GM23338 (cell line): ENCODE measurements at regions not wholly inside any gene's neighbourhood (a gene's known extent, or its start where the extent isn't known, plus 50 kb on each side); places are given as distances from the start of the nearest gene placed in this dataset.

Experiments
- ATAC-seq: fragments of 200-7000 bp; cut with Tn5 transposase; 3 replicates; pipeline ENCODE4 v1.9.1; 2020
- DNase-seq: peaks from one replicate; pipeline ENCODE4 v3.0.0-alpha.2; 2015; ENCODE audit warnings: low spot score
- H2AFZ ChIP-seq: fragments of 200-600 bp; sonication (generic); 2 replicates; pipeline ENCODE4 v1.8.0; 2016; ENCODE audit warnings: antibody characterized with exemption, mild to moderate bottlenecking, moderate library complexity
- H3F3A ChIP-seq: fragments of 200-600 bp; sonication (generic); replicated peaks from 2 replicates; pipeline ENCODE4 v1.8.0; 2017; ENCODE audit warnings: antibody characterized with exemption, mixed run types, low read depth
- H3K27ac ChIP-seq: fragments of 200-600 bp; sonication (generic); 2 replicates; pipeline ENCODE4 v1.6.1; 2016; ENCODE audit warnings: low read depth
- H3K27me3 ChIP-seq: fragments of 200-600 bp; sonication (generic); 2 replicates; pipeline ENCODE4 v1.8.0; 2016; ENCODE audit warnings: mild to moderate bottlenecking, mixed run types, moderate library complexity; ENCODE audit not compliant: insufficient read depth
- H3K36me3 ChIP-seq: fragments of 200-600 bp; sonication (generic); 2 replicates; pipeline ENCODE4 v1.8.0; 2016; ENCODE audit warnings: mild to moderate bottlenecking; ENCODE audit not compliant: insufficient read depth
- H3K4me1 ChIP-seq: fragments of 200-600 bp; sonication (generic); 2 replicates; pipeline ENCODE4 v1.8.0; 2016; ENCODE audit warnings: mild to moderate bottlenecking, moderate library complexity; ENCODE audit not compliant: insufficient read depth
- H3K4me2 ChIP-seq: fragments of 200-600 bp; sonication (generic); 2 replicates; pipeline ENCODE4 v1.7.1; 2017; ENCODE audit warnings: mixed run types
- H3K4me3 ChIP-seq: fragments of 200-600 bp; sonication (generic); 2 replicates; pipeline ENCODE4 v1.6.1; 2016; ENCODE audit warnings: mixed run types
- H3K79me2 ChIP-seq: fragments of 200-600 bp; sonication (generic); replicated peaks from 2 replicates; pipeline ENCODE4 v1.8.0; 2017; ENCODE audit warnings: mild to moderate bottlenecking; ENCODE audit not compliant: insufficient read depth
- H3K9me2 ChIP-seq: fragments of 200-600 bp; sonication (generic); 2 replicates; pipeline ENCODE4 v1.8.0; 2017; ENCODE audit not compliant: insufficient read depth
- H4K20me1 ChIP-seq: fragments of 200-600 bp; sonication (generic); replicated peaks from 2 replicates; pipeline ENCODE4 v1.8.0; 2017; ENCODE audit warnings: mild to moderate bottlenecking; ENCODE audit not compliant: insufficient read depth
- H3K27ac Mint-ChIP-seq: 2 replicates; pipeline ENCODE4 v1.8.0; 2020; ENCODE audit warnings: inconsistent platforms, mild to moderate bottlenecking, moderate library complexity, mixed read lengths
- H3K27me3 Mint-ChIP-seq: 3 replicates; pipeline ENCODE4 v1.8.0; 2022; ENCODE audit warnings: low read depth, mild to moderate bottlenecking, moderate library complexity, mixed read lengths, inconsistent platforms; ENCODE audit not compliant: insufficient read depth, poor library complexity
- H3K36me3 Mint-ChIP-seq: 3 replicates; pipeline ENCODE4 v1.8.0; 2021; ENCODE audit warnings: low read depth, mild to moderate bottlenecking, inconsistent platforms, moderate library complexity, mixed read lengths
- H3K4me1 Mint-ChIP-seq: 3 replicates; pipeline ENCODE4 v1.8.0; 2020; ENCODE audit warnings: mild to moderate bottlenecking, inconsistent platforms, mixed read lengths
- H3K4me3 Mint-ChIP-seq: 3 replicates; pipeline ENCODE4 v1.8.0; 2021; ENCODE audit warnings: moderate library complexity, mild to moderate bottlenecking, inconsistent platforms, mixed read lengths
- H3K9me3 Mint-ChIP-seq: 3 replicates; pipeline ENCODE4 v1.8.0; 2020; ENCODE audit warnings: moderate library complexity, mild to moderate bottlenecking, inconsistent platforms, mixed read lengths
- CREB1 ChIP-seq: fragments of 250-450 bp; sonication (Bioruptor Pico); IDR thresholded peaks from 2 replicates; pipeline ENCODE4 v1.5.0; 2020; ENCODE audit warnings: low read depth, mild to moderate bottlenecking, moderate library complexity
- CTCF ChIP-seq, 2 experiments: fragments of 200-600 bp in 1 of 2; sonication (generic) in 1 of 2; conservative IDR thresholded peaks; 2 replicates each; pipeline versions ENCODE4 v1.5.1 to v1.6.1; 2016 to 2017; ENCODE audit warnings: antibody characterized with exemption in 2 of 2, low read depth in 2 of 2, mild to moderate bottlenecking in 2 of 2, moderate library complexity in 1 of 2
- EZH2 ChIP-seq: fragments of 200-600 bp; sonication (generic); IDR thresholded peaks from one replicate; pipeline ENCODE4 v1.8.0; 2017; ENCODE audit warnings: antibody characterized with exemption, mild to moderate bottlenecking, low read depth; ENCODE audit not compliant: unreplicated experiment
- EZH2phosphoT487 ChIP-seq: fragments of 200-600 bp; sonication (generic); IDR thresholded peaks from one replicate; pipeline ENCODE4 v1.8.1; 2018; ENCODE audit warnings: antibody characterized with exemption; ENCODE audit not compliant: unreplicated experiment
- JUNB ChIP-seq: IDR thresholded peaks from one replicate; pipeline ENCODE4 v1.6.1; 2016; ENCODE audit warnings: antibody characterized with exemption; ENCODE audit not compliant: unreplicated experiment
- NANOG ChIP-seq: IDR thresholded peaks from 2 replicates; pipeline ENCODE4 v1.6.1; 2016; ENCODE audit warnings: antibody characterized with exemption, borderline replicate concordance
- POLR2AphosphoS5 ChIP-seq: IDR thresholded peaks from 2 replicates; pipeline ENCODE4 v1.6.1; 2016; ENCODE audit warnings: antibody characterized with exemption, low read depth
- REST ChIP-seq: IDR thresholded peaks from one replicate; pipeline ENCODE4 v1.6.1; 2018; ENCODE audit warnings: antibody characterized with exemption; ENCODE audit not compliant: unreplicated experiment
- STAT1 ChIP-seq: IDR thresholded peaks from one replicate; pipeline ENCODE4 v1.6.1; 2016; ENCODE audit warnings: antibody characterized with exemption; ENCODE audit not compliant: unreplicated experiment
- ZNF114 ChIP-seq: fragments of 250-450 bp; sonication (Bioruptor Pico); IDR thresholded peaks from 2 replicates; pipeline ENCODE4 v1.5.0; 2020; ENCODE audit warnings: mild to moderate bottlenecking, moderate library complexity
- ZNF331 ChIP-seq: fragments of 250-450 bp; sonication (Bioruptor Pico); IDR thresholded peaks from 2 replicates; pipeline ENCODE4 v1.5.0; 2020; ENCODE audit warnings: low read depth, mild to moderate bottlenecking, moderate library complexity
- ZNF462 ChIP-seq: fragments of 250-450 bp; sonication (Bioruptor Pico); IDR thresholded peaks from 2 replicates; pipeline ENCODE4 v1.5.0; 2020; ENCODE audit warnings: mild to moderate bottlenecking, moderate library complexity
- TF ChIP-seq, protein P1 (sequence below): IDR thresholded peaks from 2 replicates; pipeline ENCODE4 v1.6.1; 2016; ENCODE audit warnings: antibody characterized with exemption

DNA sequence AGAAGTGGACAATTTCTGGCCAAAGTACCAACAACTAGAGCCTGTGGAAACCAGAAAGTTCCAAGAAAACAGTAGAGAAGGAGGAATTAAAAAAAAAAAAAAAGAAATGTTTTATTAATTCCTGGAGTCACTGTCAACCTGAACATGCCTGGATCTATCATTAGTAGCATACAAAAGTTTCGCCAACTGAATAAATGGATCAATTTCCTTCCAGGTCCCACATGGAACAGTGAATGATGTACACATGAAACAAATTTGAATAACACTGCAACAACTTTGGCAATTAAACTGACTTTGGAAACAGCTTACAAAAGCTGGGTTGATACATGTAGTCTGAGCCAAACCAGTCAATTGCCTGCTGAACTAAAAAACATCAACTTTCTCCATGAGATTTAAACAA, 90.0 kb upstream of the HMGCLL1 start:
- Histone ChIP-seq H2AFZ (no peak overlapping the region), H3K79me2 (no peaks in the 10 kb centered on the region), H3K27ac (no peak overlapping the region), H4K20me1 (no peaks in the 10 kb centered on the region), H3F3A (no peaks in the 10 kb centered on the region), H3K27me3 (no peaks in the 10 kb centered on the region), H3K4me3 (no peak overlapping the region), H3K9me2 (no peaks in the 10 kb centered on the region), H3K36me3 (no peaks in the 10 kb centered on the region), H3K4me1 (no peaks in the 10 kb centered on the region; the same call in 1 of the 2 replicates), H3K4me2 (no peak overlapping the region)
- Mint-ChIP-seq H3K4me3 (no peak overlapping the region), H3K36me3 (peaks cover 1% of the 10 kb centered on the region; the same call in 2 of the 3 replicates), H3K4me1 (peaks cover 5% of the 10 kb centered on the region; the same call in 2 of the 3 replicates), H3K9me3 (peaks cover 1% of the 10 kb centered on the region; the same call in 2 of the 3 replicates), H3K27me3 (no peaks in the 10 kb centered on the region), H3K27ac (no peak overlapping the region)
- TF ChIP-seq, protein P1, sequence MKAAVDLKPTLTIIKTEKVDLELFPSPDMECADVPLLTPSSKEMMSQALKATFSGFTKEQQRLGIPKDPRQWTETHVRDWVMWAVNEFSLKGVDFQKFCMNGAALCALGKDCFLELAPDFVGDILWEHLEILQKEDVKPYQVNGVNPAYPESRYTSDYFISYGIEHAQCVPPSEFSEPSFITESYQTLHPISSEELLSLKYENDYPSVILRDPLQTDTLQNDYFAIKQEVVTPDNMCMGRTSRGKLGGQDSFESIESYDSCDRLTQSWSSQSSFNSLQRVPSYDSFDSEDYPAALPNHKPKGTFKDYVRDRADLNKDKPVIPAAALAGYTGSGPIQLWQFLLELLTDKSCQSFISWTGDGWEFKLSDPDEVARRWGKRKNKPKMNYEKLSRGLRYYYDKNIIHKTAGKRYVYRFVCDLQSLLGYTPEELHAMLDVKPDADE: no peak
- TF ChIP-seq ZNF114 (no peak), NANOG (no peak), STAT1 (no peak), EZH2phosphoT487 (no peak), JUNB (no peak), POLR2AphosphoS5 (no peak), REST (no peak), ZNF331 (CRISPR knock-in tag) (no peak), EZH2 (no peak), ZNF462 (CRISPR knock-in tag) (no peak), CREB1 (CRISPR knock-in tag) (no peak), CTCF (conservative IDR thresholded peaks at IDR 0.05; ENCODE audit: low read depth in 2 of 2) (no peak)
- DNase-seq (no peak), ATAC-seq (no peak)
